HG03558 (cell line): ENCODE measurements at regions not wholly inside any gene's neighbourhood (a gene's known extent, or its start where the extent isn't known, plus 50 kb on each side); places are given as distances from the start of the nearest gene placed in this dataset.

Source experiments
- ATAC-seq: cut with Tn5 transposase; IDR thresholded peaks from one replicate; pipeline ENCODE4 v1.9.1; 2021; ENCODE audit warnings: moderate number of reproducible peaks; ENCODE audit not compliant: unreplicated experiment; ENCODE audit errors: extremely low read depth

DNA sequence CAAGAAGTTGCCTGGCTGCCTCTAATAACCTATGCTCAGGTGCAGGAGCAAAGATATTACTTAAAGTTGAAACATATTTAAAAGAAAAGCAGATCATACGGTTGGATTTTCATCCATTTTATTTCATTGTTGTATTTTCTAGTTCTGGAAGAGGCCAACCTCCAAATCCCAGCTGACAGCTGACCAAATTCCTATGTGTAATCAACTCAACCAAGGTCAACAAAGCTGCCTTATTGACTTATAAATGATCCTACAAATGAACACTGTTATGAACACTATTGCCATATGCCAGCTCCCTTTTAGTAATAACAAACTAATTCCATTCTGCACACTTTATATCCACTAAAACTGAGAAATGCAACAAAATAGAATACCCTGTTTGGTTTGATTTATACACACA, 1537.4 kb downstream of the SLITRK1 start:
- ATAC-seq: no peak

DNA sequence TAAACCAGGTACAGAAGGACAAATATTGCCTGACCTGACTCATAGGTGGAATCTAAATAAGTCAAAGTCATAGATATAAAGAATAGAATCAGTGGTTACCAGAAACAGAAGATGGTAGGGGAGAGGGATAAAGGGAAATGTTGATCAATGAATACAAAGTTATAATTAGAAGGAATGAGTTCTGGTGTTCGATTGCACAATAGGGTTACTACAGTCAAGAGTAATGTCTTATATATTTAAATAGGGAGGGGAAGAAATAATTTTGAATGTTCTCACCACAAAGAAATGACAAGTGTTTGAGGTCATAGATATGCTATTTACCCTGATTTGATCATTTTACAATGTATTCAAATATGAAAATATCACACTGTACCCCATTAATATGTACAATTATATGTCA, 1541.2 kb downstream of the SLITRK1 start:
- no peak for ATAC-seq

DNA sequence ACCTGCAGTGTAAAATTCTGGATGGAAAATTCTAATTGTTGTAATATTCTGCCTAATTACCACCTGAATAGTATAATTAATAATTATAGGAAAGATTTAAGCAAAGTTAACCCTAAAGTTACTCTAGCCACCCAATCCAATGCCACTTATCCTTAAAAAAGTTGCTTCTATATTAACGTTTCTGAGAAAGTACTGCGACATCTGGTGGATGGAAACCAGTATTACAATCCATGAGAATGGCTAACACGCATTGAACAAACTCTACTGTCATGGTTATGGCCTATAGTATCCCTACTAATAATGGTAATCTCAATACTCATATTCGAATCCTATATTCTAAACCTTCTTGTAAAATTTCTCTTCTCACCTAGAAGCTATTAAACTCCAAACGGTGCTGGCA, 1551.8 kb downstream of the SLITRK1 start:
- ATAC-seq: no peak

DNA sequence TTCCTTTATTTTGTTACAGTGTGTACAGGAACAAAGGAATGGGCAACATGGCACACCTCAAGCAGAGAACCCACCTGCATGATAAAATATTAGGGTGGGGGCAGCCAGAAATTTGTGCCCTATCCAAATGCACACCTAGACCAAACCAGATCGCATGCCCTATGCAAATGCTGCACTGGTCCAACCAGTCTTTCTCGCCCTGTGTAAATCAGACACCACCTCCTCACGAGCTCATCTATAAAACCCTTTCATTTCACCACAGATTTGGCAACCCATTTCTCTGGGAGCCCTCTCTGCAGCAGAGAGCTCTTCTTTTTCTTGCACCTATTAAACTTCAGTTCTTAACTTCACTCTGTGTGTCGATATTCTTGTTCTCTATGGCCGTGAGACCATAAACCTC, 1559.2 kb downstream of the SLITRK1 start:
- no peak for ATAC-seq

DNA sequence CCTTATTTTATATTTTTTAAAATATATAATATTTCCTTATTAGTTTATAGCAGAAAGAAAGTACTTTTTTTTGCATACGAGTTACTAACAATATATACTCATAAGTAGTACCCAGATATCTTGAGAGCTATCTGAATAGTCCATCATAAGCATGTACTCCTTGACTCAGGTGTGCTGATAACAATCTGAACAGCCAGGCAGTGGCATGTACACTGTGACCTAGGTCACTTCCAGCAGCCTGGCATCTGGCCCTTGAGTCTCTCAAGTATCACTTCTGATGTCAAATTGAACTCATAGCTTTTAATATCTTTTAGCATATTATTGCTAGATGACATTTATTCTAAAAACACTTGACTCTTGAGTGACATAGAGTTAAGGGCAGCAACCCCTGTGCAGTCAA, 1576.7 kb downstream of the SLITRK1 start:
- no peak for ATAC-seq

DNA sequence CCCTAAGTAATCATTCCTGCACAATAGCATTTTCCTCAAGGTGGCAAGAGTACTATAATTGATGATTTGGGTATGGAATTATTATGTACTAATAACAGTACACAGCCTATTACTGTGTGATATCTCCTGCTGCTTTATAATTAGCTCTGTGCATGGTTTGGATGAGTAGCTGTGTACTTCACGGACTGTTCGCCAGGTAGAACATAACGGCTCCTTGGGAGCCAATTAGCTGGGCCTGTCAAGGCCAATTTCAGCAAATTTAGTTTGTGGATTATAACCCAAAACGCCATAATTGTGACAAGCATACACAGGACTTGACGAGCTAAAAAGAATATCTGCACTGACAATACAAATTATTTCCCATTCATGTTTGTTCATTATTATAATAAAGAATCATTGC, 1584.2 kb downstream of the SLITRK1 start:
- no peak for ATAC-seq

DNA sequence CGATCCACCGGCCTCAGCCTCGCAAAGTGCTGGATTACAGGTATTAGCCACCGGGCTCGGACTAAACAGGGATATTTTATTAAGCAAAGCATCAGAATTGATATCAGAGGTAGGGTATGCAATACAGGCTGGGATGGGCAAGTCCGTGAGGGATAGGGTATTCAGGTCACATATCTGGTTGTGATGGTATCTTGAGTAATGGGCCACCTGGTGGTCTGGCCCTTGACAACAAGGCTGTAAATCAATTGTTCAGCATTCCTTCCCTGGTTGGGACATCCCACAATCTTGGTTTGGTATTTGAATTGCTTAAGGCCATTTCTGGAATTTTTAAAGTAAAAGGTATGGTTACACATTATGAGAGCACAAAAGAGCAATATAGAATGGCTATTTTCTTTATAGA, 1588.0 kb downstream of the SLITRK1 start:
- no peak for ATAC-seq

DNA sequence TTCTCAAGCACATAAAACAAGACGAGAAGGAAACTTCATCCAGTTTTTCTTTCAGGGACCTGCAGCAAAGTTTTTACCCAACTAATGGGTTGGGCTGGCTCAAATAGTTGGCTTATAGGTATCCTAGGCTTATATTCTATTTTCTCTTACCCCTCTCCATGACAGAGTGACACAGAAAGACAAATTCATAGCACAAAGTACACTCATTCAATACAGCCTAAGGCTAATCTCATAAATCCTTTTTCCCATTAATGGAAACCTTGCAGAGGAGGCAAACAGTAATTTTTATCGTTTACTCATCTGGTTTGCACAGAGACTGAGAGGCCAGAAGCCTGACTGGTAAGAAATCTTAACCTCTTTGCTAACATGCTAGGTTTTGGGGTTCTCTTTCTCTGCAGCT, 1589.9 kb downstream of the SLITRK1 start:
- no peak for ATAC-seq

DNA sequence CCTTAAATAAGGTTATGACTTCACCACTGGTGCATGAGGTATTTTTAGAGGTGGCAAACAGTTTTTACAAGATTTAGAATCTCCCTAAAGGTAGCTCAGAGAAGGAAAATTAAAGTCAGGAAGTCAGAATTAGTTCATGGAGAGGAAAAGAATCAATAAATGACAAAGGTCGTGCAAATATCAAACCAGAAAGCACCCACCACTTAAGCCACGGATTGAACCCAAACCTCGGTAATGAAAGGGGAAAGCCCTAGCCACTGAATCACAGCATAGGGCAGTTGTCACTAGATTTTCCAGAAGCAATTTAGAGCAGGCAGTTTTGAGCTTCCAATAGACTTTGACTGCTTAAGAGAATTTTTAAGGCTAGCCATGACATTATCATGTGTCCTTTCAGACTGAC, 1590.4 kb downstream of the SLITRK1 start:
- ATAC-seq: no peak

DNA sequence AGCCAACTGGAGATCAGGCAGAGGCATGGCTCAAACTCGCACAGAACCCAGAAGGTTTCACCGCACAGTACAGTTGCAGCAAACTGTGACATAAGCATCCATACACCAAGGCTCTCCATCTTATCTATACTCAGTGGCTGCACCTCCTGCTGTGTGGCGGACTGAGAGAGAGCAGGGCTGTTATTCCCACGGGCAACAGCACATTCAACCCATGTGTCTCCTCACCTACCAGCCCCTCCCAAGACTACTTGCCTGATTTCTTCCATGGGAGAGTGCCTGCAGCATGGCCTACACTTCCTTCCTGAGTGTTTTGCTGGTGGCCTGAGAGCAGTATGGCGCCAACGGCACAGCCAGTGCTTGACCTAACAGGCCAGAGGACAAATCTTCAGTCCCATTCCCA, 1606.6 kb downstream of the SLITRK1 start:
- ATAC-seq: no peak

DNA sequence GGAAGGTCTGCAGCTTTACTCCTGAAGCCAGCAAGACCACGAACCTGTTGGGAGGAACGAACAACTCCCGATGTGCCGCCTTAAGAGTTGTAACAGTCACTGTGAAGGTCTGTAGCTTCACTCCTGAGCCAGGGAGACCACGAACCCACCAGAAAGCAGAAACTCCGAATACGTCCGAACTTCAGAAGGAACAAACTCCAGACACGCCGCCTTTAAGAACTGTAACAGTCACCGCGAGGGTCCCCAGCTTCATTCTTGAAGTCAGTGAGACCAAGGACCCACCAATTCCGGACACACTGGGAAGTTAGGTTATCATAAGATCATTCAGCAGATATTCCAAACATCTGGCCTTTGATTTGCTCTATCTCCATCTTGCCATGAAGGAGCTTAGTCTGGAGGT, 1623.0 kb downstream of the SLITRK1 start:
- no peak for ATAC-seq

DNA sequence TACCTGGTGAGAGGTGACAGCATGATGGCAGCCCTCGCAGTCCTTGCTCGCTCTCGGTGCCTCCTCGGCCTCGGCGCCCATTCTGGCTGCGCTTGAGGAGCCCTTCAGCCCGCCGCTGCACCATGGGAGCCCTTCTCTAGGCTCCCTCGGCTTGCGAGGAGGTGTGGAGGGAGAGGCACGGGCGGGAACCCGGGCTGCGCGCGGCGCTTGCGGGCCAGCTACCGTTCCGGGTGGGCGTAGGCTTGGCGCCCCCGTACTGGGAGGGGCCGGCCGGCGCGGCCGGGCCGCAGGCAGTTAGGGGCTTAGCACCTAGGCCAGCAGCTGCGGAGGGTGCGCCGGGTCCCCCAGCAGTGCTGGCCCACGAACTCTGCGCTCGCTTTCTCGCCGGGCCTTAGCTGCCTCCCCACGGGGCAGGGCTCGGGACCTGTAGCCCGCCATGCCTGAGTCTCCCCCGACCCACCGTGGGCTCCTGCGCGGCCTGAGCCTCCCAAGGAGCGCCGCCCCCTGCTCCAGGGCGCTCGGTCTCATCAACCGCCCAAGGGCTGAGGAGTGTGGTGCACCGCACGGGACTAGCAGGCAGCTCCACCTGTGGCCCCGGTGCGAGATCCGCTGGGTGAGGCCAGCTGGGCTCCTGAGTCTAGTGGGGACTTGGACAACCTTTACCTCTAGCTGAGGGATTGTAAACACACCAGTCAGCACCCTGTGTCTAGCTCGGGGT, 1624.3 kb downstream of the SLITRK1 start:
- no peak for ATAC-seq

DNA sequence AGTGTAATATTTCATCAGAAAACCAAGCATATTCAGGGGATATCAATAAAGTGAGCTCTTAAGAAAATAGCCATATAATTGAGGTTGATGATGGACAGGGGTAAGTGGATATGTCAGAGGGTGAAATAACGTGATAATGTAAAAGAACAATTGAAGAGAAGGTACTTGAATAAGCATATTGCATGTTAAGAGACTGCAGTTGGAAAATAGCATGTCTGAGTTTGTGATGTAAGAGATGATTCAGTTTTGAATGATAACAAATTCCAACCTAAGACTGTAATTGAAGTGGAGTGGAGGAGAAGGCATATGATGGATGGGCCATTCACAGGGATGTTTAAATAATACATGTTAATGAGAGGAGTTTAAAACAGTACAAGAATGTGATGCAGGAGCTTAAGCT, 1633.5 kb downstream of the SLITRK1 start:
- no peak for ATAC-seq

DNA sequence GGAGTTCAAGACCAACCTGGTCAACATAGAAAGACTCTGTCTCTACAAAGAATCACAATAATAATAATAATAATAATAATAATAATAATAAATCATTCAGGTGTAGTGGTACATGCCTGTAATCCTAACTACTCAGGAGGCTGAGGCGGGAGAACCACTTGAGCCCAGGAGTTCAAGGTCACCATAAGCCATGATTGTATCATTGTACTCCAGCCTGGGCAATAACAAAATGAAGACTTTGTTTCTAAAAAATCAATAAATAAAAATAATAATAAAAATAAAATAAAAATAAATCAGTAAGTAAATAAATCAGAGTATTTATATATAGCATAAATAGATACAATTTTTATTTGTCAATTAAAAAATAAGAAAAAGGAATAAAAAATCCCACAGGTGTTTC, 1636.4 kb downstream of the SLITRK1 start:
- ATAC-seq: no peak

DNA sequence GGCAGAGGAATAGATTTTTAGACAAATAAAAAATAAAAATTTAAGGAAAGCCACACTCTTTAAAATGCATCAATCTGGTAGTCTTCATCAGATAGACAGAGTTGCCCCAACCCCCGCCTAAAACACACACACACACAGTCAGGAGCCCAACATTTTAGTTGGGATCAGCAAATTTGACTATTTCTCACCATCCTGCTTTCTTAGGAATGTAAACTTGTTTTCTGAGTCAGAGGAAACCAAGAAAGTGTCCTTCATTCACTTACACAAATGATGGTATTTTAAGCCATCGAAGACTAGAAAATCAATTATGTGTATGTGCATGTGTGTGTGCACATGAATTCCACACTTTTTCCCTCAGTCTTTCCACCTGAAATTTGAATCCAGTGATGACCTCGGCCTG, 1657.5 kb downstream of the SLITRK1 start:
- ATAC-seq: no peak

DNA sequence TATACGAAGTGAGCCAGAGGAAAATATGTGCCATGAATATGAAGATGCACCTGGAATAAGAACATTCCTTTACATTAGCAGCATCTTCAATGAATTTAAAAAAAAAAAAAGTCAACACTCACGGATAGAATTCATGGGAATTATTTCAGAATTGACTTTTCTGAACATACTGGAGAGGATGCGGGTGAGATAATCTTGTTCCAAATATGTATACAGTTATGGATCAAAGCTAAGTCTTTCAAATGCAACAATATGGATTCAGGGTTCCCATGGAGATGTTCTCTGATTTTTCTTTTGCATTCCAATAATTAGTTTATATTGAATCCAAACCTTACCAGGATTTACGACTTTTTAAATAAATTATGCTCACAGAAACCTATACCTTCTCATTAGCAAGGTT, 1660.7 kb downstream of the SLITRK1 start:
- no peak for ATAC-seq

DNA sequence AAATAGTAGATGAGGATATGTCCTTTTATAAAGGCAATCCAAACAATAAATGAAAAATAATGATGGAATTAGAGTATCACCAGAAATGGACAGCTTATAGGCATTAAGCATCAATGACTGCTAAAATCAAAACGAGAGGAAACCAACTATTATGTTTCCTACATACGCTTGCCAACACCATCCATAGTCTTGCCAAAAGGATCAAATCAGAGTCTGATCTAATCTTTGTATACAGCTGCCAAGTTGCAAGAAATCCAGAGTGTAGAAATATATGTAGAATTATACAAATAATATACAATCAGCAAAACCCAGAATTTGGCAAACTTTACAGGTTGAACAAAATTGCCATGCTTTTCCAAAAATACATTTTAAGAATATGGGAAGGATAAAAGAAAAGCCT, 1661.6 kb downstream of the SLITRK1 start:
- no peak for ATAC-seq

DNA sequence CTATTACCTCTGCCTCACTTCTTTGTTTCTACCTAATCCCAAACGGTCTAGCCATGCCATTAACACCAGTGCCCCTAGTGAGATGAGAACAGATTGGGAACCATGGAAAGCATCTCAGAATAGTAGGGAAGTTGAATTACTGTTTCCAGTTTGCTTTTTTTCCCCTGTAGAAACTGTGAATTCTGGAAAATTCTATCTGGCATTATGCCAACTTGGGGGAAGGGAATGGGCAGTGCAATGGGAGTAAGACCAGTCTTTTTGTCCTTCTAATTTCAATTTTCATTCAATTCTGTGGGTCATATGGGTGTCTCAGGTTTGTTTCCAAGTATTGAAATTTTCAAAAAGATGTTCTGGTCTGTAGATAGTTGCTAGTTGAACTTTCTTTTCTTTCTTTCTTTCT, 1666.1 kb downstream of the SLITRK1 start:
- no peak for ATAC-seq

DNA sequence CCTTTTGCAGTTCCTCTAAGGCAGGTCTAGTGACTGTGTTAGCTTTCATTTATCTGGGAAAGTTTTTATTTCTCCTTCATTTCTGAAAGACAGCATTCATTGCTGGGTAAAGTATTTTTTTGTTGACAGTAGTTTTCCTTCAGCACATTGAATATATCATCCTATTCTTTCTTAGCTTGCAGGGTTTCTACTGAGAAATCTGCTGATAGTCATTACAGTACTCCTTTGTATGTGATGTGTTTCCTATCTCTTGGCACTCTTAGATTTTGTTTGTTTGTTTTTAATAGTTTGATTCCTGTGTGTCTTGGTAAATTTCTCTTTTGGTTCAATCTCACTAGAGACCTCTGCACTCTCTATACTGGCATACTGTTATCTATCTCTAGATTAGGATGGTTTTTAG, 1667.9 kb downstream of the SLITRK1 start:
- no peak for ATAC-seq

DNA sequence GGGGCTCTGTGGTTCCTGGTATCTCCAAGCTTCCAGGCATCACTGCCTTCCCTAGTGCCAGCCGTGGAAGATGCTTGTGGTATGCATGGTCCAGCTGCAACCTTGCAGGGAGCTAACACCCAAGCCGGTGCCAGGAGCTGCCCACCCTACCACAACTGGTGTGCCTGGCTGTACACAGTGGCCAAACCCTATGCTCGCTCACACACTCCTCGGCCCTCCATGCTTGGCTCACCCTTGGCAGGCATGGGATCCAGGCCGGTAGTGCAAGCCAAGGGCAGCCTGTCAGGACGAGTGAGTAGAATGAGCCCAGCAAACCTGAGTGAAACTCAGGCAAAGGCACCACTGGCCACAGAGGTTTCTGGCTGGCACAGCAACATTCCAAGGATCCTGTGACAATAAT, 1676.0 kb downstream of the SLITRK1 start:
- ATAC-seq: no peak

DNA sequence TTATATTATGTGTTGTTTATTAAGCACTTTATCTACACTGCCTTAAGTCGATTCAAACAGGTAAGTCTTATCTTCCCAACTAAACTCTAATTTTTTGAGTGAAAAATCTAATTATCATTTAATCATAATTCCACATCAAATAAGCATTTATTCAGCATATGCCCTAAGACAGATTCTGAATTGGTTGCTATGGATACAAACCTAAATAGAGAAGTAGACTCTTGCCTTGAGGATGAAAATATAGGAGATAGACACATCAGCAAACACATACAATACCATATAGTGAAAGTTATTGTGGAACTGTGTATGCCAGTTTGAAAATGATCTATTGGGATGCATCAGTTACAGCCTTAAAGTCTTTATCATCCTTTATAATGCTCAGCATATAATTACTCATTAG, 1679.9 kb downstream of the SLITRK1 start:
- ATAC-seq: no peak

DNA sequence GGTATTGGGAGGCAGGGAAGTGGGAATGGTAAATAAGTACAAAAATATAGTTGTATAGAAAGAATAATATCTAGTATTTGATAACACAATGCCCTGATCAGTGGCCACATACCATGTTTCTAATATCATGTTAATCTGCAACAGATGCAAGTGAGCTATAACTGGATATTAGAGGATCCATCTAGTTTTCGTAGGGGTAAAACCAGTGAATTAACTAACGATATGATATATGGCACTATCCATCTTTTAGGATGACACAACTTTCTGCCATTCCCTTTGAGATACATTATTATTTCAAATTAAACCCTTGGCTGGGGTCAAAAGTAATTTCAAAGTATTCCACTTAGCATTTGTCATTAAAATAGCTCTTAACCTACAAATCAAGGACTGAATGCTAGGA, 1686.2 kb downstream of the SLITRK1 start:
- no peak for ATAC-seq

DNA sequence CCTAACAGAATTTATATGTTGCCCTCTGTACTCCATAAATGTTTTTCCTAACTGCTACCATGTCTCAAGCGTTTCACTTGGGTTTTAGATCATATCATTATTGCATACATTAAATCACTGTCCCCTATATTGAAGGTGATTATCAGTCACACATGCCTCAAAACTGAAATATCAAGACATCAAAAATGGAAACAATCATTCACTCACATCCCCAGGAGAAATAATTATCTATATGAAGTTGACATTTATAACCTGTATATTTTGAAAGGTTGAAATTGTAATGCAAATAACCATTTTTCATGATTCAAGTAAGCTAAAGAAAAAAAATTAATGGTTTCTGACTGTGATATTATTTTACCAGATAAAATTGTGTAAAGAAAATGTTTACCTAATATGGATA, 1695.0 kb downstream of the SLITRK1 start:
- no peak for ATAC-seq
